COR-L47 (cell line): ENCODE measurements at regions not wholly inside any gene's neighbourhood (a gene's known extent, or its start where the extent isn't known, plus 50 kb on each side); places are given as distances from the start of the nearest gene placed in this dataset.

Experiments
- DNase-seq: peaks from one replicate; lab custom pipeline; 2025; lab: John Stamatoyannopoulos, UW

- no peak for DNase-seq
Observed at GRCh38 chrY:21267164-21267563, 244.0 kb upstream of the RBMY1B start.

- DNase-seq: no peak
Observed at GRCh38 chrY:21287769-21288168, 223.4 kb upstream of the RBMY1B start.

- DNase-seq: no peak
Observed at GRCh38 chrY:21288908-21289307, 222.2 kb upstream of the RBMY1B start.

GRCh38 chrY:21295206-21295605 lies 215.9 kb upstream of the RBMY1B start:
- no peak for DNase-seq

- no peak for DNase-seq
Observed at GRCh38 chrY:21302278-21302677, 208.9 kb upstream of the RBMY1B start.

- no peak for DNase-seq
Observed at GRCh38 chrY:21315366-21315765, 195.8 kb upstream of the RBMY1B start.
